ENCODE measurements at regions not wholly inside any gene's neighbourhood (a gene's known extent, or its start where the extent isn't known, plus 50 kb on each side); places are given as distances from the start of the nearest gene placed in this dataset.

GRCh38 chr1:83773059-83773458 is 225.9 kb downstream of the TTLL7 start:
- no peak for DNase-seq

- DNase-seq = no peak
These were observed 228.6 kb downstream of the TTLL7 start for GRCh38 chr1:83770319-83770661.

GRCh38 chr1:83769594-83770318 is 229.2 kb downstream of the TTLL7 start:
- peak in 1 of 56 donors; percentile 6 for DNase-seq

- DNase-seq = no peak
These were observed 229.9 kb downstream of the TTLL7 start for GRCh38 chr1:83769072-83769471.

GRCh38 chr1:83766241-83766691 is 232.7 kb downstream of the TTLL7 start:
- no peak for DNase-seq

GRCh38 chr1:83765125-83765524 is 233.8 kb downstream of the TTLL7 start:
- DNase-seq = no peak

GRCh38 chr1:83764209-83764608 is 234.7 kb downstream of the TTLL7 start:
- DNase-seq = no peak

- no peak for DNase-seq
These were observed 235.4 kb downstream of the TTLL7 start for GRCh38 chr1:83763361-83764095.

- no peak for DNase-seq
These were observed 236.5 kb downstream of the TTLL7 start for GRCh38 chr1:83762416-83762815.

GRCh38 chr1:83762039-83762365 is 236.9 kb downstream of the TTLL7 start:
- no peak for DNase-seq

GRCh38 chr1:83761167-83762038 is 237.5 kb downstream of the TTLL7 start:
- no peak for DNase-seq

- DNase-seq = no peak
These were observed 238.5 kb downstream of the TTLL7 start for GRCh38 chr1:83760226-83761021.

- no peak for DNase-seq
These were observed 241.8 kb downstream of the TTLL7 start for GRCh38 chr1:83756984-83757717.

GRCh38 chr1:83751602-83752001 is 247.3 kb downstream of the TTLL7 start:
- DNase-seq = no peak

GRCh38 chr1:83750201-83750600 is 248.7 kb downstream of the TTLL7 start:
- no peak for DNase-seq

- no peak for DNase-seq
These were observed 251.0 kb downstream of the TTLL7 start for GRCh38 chr1:83747853-83748482.

- DNase-seq = no peak
These were observed 252.7 kb downstream of the TTLL7 start for GRCh38 chr1:83746234-83746633.

GRCh38 chr1:83742446-83742845 is 256.5 kb downstream of the TTLL7 start:
- DNase-seq = no peak

- DNase-seq = no peak
These were observed 257.2 kb downstream of the TTLL7 start for GRCh38 chr1:83741770-83742169.

- no peak for DNase-seq
These were observed 257.6 kb downstream of the TTLL7 start for GRCh38 chr1:83741348-83741747.

Measured in amygdala (tissue), 56 donors.